Adipocyte (in vitro differentiated cells): ENCODE measurements at regions not wholly inside any gene's neighbourhood (a gene's known extent, or its start where the extent isn't known, plus 50 kb on each side); places are given as distances from the start of the nearest gene placed in this dataset.
"Not testable (repeated sequence)": the region's sequence is repeated elsewhere in the genome, so short reads cannot be mapped to it uniquely, and the experiment has no call there.

Source experiments
- DNase-seq: peaks from one replicate; pipeline ENCODE4 v3.0.0-alpha.2; 2015; ENCODE audit warnings: low read depth
- H3K27me3 ChIP-seq: replicated peaks from 2 replicates; pipeline ENCODE4 v1.7.0; 2013; ENCODE audit warnings: mild to moderate bottlenecking, low read length, moderate library complexity; ENCODE audit not compliant: control insufficient read depth, insufficient read depth
- H3K36me3 ChIP-seq: 2 replicates; pipeline ENCODE4 v1.7.0; 2013; ENCODE audit warnings: low read length, mild to moderate bottlenecking, moderate library complexity; ENCODE audit not compliant: control insufficient read depth, insufficient read depth, severe bottlenecking
- H3K4me1 ChIP-seq: 2 replicates; pipeline ENCODE4 v1.7.0; 2013; ENCODE audit warnings: mild to moderate bottlenecking, low read length, moderate library complexity; ENCODE audit not compliant: control insufficient read depth, insufficient read depth
- H3K4me3 ChIP-seq: 2 replicates; pipeline ENCODE4 v1.7.0; 2013; ENCODE audit warnings: mild to moderate bottlenecking, low read length, moderate library complexity
- H3K9ac ChIP-seq: 2 replicates; pipeline ENCODE4 v1.7.0; 2013; ENCODE audit warnings: mild to moderate bottlenecking, low read length, moderate library complexity
- H3K9me3 ChIP-seq: 2 replicates; pipeline ENCODE4 v1.7.0; 2013; ENCODE audit warnings: mild to moderate bottlenecking, low read length, moderate library complexity; ENCODE audit not compliant: control insufficient read depth

DNA sequence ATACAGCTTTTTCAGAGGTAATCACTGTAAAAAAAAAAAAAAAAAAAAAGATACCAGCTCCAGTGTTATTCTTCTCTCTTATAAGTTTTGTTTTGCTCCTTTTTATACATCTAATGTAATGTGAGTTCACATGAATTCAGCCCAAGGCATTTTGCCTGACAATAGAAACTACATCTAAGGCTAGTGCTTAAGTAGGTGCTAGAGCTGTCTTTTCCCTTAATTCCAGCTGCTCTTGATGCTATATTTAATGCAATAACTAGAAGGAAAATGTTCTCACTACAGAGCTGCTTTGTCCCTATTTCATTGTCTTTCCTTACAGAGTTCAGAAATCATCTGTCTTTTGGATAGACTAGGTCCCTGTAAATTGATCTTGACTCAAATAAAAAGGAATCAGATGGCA, 150.1 kb downstream of the NAA11 start:
- no peak for DNase-seq
- H3K36me3 ChIP-seq = no peaks in the 10 kb centered on the region
- no peak overlapping the region for H3K4me3 ChIP-seq
- H3K9ac ChIP-seq = no peak overlapping the region
- H3K9me3 ChIP-seq = no peaks in the 10 kb centered on the region
- peaks cover 10% of the 10 kb centered on the region for H3K4me1 ChIP-seq
- H3K27me3 ChIP-seq = no peaks in the 10 kb centered on the region

DNA sequence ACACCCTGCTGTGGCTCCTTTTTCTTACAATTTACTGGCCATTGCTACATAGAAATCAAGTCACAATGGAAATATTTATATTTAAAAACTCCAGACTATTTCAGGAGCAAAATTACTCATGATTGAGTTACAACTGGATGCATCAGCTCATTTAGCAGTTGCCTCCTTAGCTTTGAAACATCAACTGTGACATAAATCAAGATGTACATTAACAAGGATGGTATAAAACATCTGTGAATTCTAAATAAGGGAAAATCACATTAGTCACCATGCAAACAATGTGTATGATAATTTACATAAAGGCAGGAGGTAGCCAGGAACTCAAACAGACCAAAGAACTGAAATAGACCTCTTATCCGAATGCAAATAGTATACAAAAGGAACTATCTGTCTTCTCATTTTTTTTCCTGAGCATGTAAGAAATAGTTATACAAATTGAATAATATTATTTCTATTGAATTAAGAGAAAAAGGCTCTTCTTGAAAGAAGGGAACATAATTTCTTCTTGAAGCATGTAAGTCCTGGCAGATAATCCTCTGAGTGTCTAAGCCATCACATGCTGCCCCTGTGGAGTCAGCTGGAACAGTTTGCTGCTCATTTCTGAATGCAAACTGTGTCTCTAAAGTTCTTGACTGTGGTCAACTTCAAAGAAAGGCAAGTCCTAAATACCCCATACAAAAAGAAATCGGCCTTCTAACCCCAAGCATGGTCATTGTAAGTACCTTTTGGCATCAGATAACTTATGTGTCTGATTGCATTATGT, 151.2 kb downstream of the NAA11 start:
- H3K9ac ChIP-seq = no peak overlapping the region
- H3K36me3 ChIP-seq = no peaks in the 10 kb centered on the region
- no peaks in the 10 kb centered on the region for H3K9me3 ChIP-seq
- H3K27me3 ChIP-seq = no peaks in the 10 kb centered on the region
- peaks cover 10% of the 10 kb centered on the region for H3K4me1 ChIP-seq
- no peak for DNase-seq
- no peak overlapping the region for H3K4me3 ChIP-seq

DNA sequence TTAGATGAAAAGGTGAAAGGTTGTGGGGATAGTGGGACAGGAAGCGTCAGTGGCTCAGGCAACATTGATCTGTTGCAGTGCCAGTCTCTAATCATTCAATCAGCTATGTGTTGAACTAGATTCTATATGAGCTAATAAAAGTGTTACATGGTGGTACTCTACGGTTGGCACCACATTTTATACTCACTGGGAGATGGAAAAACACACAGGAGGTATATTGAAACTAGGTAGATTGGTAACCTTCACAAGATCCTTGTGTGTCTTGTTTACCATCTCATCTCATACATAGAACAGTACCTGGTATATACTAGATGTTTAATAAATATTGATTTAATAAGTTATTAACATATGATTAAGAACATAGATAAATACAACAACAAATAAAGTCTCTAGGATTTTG, 152.7 kb downstream of the NAA11 start:
- Histone ChIP-seq H3K9me3 (peaks cover 4% of the 10 kb centered on the region), H3K9ac (no peak overlapping the region), H3K4me3 (no peak overlapping the region), H3K27me3 (no peaks in the 10 kb centered on the region), H3K36me3 (no peaks in the 10 kb centered on the region), H3K4me1 (no peaks in the 10 kb centered on the region)
- DNase-seq = no peak

DNA sequence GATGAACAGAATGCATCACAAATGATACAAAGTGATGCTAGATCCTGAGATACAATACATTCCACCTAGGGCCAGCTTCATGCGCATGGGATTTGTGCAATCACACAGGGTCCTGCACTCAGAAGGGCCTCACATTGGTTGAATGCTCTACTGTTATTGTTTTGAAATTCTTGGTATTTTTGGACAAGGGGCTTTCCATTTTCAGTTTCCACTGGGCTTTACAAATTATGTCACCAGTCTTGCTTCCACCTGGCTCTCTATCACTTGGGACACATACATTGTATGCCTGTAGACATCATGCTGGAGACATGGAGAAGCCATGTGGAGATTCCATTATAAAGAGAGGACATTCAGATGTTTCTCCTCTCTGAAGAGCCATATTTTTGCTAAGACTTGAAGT, 155.8 kb downstream of the NAA11 start:
- no peaks in the 10 kb centered on the region for H3K27me3 ChIP-seq
- H3K36me3 ChIP-seq = no peaks in the 10 kb centered on the region
- no peak overlapping the region for H3K4me3 ChIP-seq
- no peak for DNase-seq
- no peaks in the 10 kb centered on the region for H3K4me1 ChIP-seq
- H3K9ac ChIP-seq = no peak overlapping the region
- H3K9me3 ChIP-seq = peaks cover 4% of the 10 kb centered on the region

DNA sequence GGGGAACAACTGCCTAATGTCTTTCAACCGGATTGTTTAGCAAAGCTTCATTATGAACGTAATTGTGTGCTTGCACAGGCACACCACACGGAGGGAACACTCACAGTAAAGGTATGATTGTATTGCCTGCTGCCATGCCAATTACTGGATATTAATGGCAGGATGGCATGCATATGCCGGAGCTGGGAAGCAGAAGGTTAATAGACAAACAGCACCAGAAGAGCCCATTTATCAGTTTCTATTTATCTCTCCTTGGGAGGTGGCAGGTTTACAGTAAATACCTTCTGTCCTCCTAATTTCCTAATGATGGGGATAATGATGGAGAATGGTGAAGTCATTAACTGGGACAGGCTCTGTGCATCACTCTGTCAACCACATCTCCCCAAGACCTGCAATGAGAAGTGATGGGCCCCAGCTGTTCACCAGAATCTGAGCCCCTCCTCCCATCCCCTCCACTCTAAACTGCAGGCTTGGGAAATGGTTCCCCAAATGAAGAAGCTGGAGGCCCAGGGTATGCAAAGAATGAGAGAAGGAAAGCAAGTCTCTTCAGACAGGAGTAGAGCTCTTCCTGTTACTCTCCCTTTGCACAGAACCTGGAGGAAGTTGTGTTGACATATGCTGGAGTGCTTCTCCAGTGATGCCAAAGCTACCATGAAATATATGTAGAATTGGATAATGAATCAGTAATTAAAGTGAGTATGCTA, 160.8 kb downstream of the NAA11 start:
- Histone ChIP-seq H3K36me3 (no peaks in the 10 kb centered on the region), H3K27me3 (no peaks in the 10 kb centered on the region), H3K9ac (no peak overlapping the region), H3K4me1 (no peaks in the 10 kb centered on the region), H3K9me3 (peaks cover 7% of the 10 kb centered on the region), H3K4me3 (no peak overlapping the region)
- no peak for DNase-seq

DNA sequence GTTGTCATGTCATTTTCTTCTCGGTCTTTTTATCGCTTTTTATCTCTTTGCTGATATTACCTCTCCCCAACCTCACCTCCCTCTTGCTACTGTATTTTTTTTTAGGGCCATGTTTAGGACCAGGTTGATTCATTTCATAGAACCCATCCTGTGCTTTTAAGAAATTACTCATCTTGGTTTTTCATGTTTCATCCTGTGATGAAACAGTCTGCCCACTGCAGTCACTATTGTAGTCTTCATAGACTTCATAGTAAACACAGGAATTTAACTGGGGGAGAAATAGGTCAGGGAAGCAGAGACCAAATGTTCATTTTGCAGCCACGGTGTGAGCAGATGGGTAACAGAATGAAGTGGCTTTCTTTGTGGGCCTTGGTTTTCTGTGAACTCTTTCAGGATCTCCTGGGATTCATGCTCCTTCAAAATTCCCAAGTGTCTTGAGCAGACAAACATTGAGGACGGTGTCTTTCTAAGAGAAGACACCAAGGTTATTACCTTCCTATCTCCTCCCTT, 161.8 kb downstream of the NAA11 start:
- DNase-seq = no peak
- Histone ChIP-seq H3K9ac (no peak overlapping the region), H3K27me3 (no peaks in the 10 kb centered on the region), H3K9me3 (peaks cover 7% of the 10 kb centered on the region), H3K36me3 (no peaks in the 10 kb centered on the region), H3K4me3 (no peak overlapping the region), H3K4me1 (no peaks in the 10 kb centered on the region)

DNA sequence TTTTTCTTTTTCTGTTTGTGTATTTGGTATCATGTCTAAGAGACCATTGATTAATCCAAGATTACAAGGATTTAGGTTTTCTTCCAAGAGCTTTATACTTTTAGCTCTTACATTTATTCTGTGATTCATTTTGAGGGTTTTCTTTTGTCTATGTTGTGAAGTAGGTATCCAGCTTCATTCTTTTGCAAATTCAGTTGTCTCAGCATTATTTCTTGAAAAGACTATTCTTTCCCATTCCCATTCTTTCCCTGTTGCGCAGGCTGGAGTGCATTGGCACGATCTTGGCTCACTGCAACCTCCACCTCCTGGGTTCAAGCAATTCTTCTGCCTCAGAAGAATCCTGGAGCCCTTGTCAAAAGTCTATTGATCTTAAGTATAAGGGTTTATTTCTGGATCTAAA, 164.9 kb downstream of the NAA11 start:
- Histone ChIP-seq H3K27me3 (no peaks in the 10 kb centered on the region), H3K4me3 (no peak overlapping the region), H3K9ac (no peak overlapping the region), H3K9me3 (peaks cover 3% of the 10 kb centered on the region), H3K36me3 (no peaks in the 10 kb centered on the region), H3K4me1 (no peaks in the 10 kb centered on the region)
- DNase-seq = no peak

DNA sequence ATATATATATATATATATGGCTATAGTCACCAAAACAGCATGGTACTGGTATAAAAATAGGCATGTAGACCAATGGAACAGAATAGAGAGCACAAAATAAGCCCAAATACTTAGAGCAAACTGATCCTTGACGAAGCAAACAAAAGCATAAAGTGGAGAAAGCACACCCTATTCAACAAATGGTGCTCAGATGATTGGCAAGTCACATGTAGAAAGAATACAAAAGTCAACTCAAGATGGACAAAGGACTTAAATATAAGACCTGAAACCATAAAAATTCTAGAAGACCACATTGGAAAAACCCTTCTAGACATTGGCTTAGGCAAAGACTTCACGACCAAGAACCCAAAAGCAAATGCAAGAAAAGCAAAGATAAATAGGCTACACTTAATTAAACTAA, 167.2 kb downstream of the NAA11 start:
- not testable (repeated sequence) for H3K27me3 ChIP-seq, DNase-seq, H3K4me3 ChIP-seq, H3K9ac ChIP-seq, H3K4me1 ChIP-seq, H3K36me3 ChIP-seq, H3K9me3 ChIP-seq

DNA sequence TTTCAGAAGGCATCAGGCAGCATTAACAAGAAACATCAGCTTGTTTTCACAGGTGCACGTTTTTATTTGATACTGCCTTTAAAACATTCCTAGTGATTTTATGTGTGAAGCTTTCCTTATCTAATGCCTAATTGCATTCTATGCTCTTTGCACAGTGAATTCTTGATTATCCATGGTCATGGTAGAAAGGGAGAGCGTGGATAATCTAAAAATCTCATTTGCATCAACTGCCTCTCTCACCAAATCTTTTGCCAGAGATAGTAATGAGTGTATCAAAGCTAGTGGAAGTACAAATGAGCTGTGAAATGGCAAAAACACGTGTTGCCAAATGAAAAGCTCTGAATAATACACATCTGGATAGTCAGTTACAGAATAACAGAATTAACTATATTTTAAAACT, 170.5 kb downstream of the NAA11 start:
- Histone ChIP-seq H3K4me3 (no peak overlapping the region), H3K36me3 (no peaks in the 10 kb centered on the region), H3K9me3 (peaks cover 14% of the 10 kb centered on the region), H3K9ac (no peak overlapping the region), H3K4me1 (no peaks in the 10 kb centered on the region), H3K27me3 (no peaks in the 10 kb centered on the region)
- DNase-seq = no peak

DNA sequence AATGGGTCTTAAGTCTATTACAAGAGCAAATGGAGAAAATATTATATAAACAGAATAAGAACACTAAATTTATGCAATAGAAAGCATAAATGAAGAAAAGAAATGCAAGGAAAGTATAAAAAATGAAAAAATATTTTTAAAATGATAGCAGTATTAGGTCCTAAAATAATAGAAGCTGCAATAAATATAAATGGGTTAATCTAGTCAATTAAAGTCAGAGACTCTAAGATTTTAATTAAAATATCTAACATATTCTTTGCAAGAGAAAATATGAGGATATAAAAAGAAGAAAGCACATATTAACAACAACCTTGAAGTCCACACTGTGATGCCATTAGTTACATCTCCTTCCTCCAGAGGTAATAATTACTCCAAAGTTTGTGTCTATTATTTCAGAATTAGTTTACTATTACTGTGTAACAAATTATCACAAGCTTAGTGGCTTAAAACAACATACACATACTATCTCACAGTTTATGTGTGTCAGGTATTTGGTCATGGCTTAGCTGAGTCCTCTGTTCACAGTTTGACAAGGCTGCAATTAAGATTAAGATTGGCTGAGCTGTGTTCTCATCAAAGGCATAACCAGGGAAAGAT, 174.9 kb downstream of the NAA11 start:
- Histone ChIP-seq H3K36me3 (no peaks in the 10 kb centered on the region), H3K4me1 (no peaks in the 10 kb centered on the region), H3K9me3 (peaks cover 18% of the 10 kb centered on the region), H3K4me3 (no peak overlapping the region), H3K27me3 (no peaks in the 10 kb centered on the region), H3K9ac (no peak overlapping the region)
- DNase-seq = no peak

DNA sequence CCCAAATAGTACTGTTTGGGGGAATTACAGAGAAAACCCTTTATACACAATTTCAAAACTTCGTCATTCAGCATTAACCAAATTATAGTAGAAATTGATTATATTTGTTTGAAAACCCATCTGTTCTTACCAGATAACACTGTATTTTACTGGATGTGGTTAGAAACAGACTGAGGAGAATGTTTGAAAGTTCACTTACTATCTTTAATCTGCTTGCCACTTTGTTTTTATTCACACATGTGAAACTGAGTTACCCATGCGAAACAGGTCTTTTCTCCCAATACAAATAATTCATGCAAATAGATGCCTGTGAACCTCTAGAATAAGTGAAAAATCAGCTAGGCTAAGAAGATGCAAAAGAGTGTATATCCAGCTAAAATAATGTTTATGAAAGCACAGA, 177.5 kb downstream of the NAA11 start:
- no peak overlapping the region for H3K4me3 ChIP-seq
- H3K27me3 ChIP-seq = no peaks in the 10 kb centered on the region
- H3K9ac ChIP-seq = no peak overlapping the region
- H3K4me1 ChIP-seq = no peaks in the 10 kb centered on the region
- H3K36me3 ChIP-seq = no peaks in the 10 kb centered on the region
- no peak for DNase-seq
- peaks cover 31% of the 10 kb centered on the region for H3K9me3 ChIP-seq
